Uterus (tissue), 3 donors: ENCODE measurements at regions not wholly inside any gene's neighbourhood (a gene's known extent, or its start where the extent isn't known, plus 50 kb on each side); places are given as distances from the start of the nearest gene placed in this dataset.

Source experiments
- DNase-seq, 2 donors: peaks; one replicate each; pipeline ENCODE4 v3.0.0-alpha.2; 2019 to 2020
- H3K27ac ChIP-seq, 2 donors: fragments of 200-600 bp; sonication (generic); 1 replicate in 1 of 2; 2 replicates in 1 of 2; pipeline ENCODE4 v1.5.1; 2016 to 2018
- H3K27me3 ChIP-seq, 2 donors: fragments of 200-600 bp; sonication (generic); one replicate each; pipeline ENCODE4 v1.5.1; 2018 to 2019; ENCODE audit warnings: control low read depth in 1 of 2
- H3K36me3 ChIP-seq, 2 donors: fragments of 200-600 bp; sonication (generic); one replicate each; pipeline ENCODE4 v1.5.1; 2019; ENCODE audit warnings: control low read depth in 1 of 2
- H3K4me1 ChIP-seq, 2 donors: fragments of 200-600 bp; sonication (generic); one replicate each; pipeline ENCODE4 v1.5.1; 2018 to 2019; ENCODE audit warnings: control low read depth in 1 of 2
- H3K4me3 ChIP-seq, 2 donors: fragments of 200-600 bp; sonication (generic); 1 replicate in 1 of 2; 2 replicates in 1 of 2; pipeline ENCODE4 v1.5.1; 2018 to 2019; ENCODE audit warnings: mild to moderate bottlenecking in 1 of 2
- H3K9me3 ChIP-seq, 2 donors: fragments of 200-600 bp; sonication (generic); one replicate each; pipeline ENCODE4 v1.5.1; 2019; ENCODE audit warnings: control low read depth in 1 of 2
- CTCF ChIP-seq, 4 experiments: fragments of 200-600 bp in 2 of 4; fragments of 450-650 bp in 2 of 4; sonication (generic) in 2 of 4; IDR thresholded peaks; one replicate each; pipeline ENCODE4 v1.5.1; 2016 to 2019; ENCODE audit warnings: antibody characterized with exemption in 4 of 4, mild to moderate bottlenecking in 2 of 4, moderate library complexity in 1 of 4
- POLR2A ChIP-seq, 2 donors: fragments of 450-650 bp; IDR thresholded peaks; one replicate each; pipeline ENCODE4 v1.6.1; 2016; ENCODE audit warnings: antibody characterized with exemption in 2 of 2, mild to moderate bottlenecking in 1 of 2, moderate library complexity in 1 of 2
- intact Hi-C: fragments of 100-400 bp; cut with DNase I; formaldehyde crosslinking; loops from one replicate; pipeline ENCODE4 v1.15.1; 2023; ENCODE audit warnings: low total_unique reads
- donor health status: DM: yes; HTN: yes; CAD: no.

DNA sequence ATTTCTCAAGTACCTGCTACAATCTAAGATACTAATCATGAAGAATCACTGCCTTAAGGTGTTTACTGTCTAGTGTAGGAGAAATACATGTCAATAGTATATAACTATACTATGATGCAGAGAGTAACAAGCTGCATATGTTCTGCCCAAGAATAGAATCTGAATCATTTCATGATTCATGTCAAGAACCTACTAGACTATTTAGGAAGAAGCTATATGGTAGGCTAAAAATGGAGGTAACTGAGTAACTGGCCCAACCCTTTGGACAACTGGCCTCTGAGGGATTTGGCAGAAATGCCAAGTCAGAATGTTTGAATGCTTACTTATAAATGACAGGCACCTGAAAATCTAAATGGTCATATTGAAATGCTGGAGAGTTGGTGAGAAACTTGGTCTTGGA, 59.9 kb upstream of the DGKG start:
- Histone ChIP-seq H3K27ac (no peak overlapping the region), H3K36me3 (no peaks in the 10 kb centered on the region), H3K27me3 (no peaks in the 10 kb centered on the region), H3K9me3 (no peaks in the 10 kb centered on the region), H3K4me1 (no peaks in the 10 kb centered on the region), H3K4me3 (no peak overlapping the region)
- no peak for DNase-seq
- intact Hi-C loops, result no loop called here
- no peak for TF ChIP-seq POLR2A (IDR thresholded peaks at IDR 0.05)
- no peak for TF ChIP-seq CTCF (IDR thresholded peaks at IDR 0.05)

- Histone ChIP-seq H3K4me1 (no peaks in the 10 kb centered on the region), H3K36me3 (no peaks in the 10 kb centered on the region), H3K27ac (no peak overlapping the region), H3K9me3 (no peaks in the 10 kb centered on the region), H3K27me3 (no peaks in the 10 kb centered on the region), H3K4me3 (no peak overlapping the region)
- TF ChIP-seq POLR2A (IDR thresholded peaks at IDR 0.05) (no peak), CTCF (IDR thresholded peaks at IDR 0.05) (no peak)
- intact Hi-C loops, result no loop called here
- DNase-seq, result no peak
Measured at GRCh38 chr3:186418671-186419145, 56.7 kb upstream of the DGKG start.

GRCh38 chr3:186417791-186418190, 55.8 kb upstream of the DGKG start:
- H3K4me1 ChIP-seq, result no peaks in the 10 kb centered on the region
- H3K9me3 ChIP-seq, result no peaks in the 10 kb centered on the region
- no peak for DNase-seq
- H3K27me3 ChIP-seq, result no peaks in the 10 kb centered on the region
- no peaks in the 10 kb centered on the region for H3K36me3 ChIP-seq
- H3K4me3 ChIP-seq, result no peak overlapping the region
- TF ChIP-seq CTCF (IDR thresholded peaks at IDR 0.05) (no peak), POLR2A (IDR thresholded peaks at IDR 0.05) (no peak)
- no peak overlapping the region for H3K27ac ChIP-seq
- intact Hi-C loops, result no loop called here

- intact Hi-C loops, result no loop called here
- H3K36me3 ChIP-seq, result no peaks in the 10 kb centered on the region
- no peaks in the 10 kb centered on the region for H3K4me1 ChIP-seq
- peak overlapping the region; percentile 62 to 68 for H3K27ac ChIP-seq
- no peak overlapping the region for H3K4me3 ChIP-seq
- TF ChIP-seq CTCF (IDR thresholded peaks at IDR 0.05), result no peak
- no peak for TF ChIP-seq POLR2A (IDR thresholded peaks at IDR 0.05)
- no peaks in the 10 kb centered on the region for H3K27me3 ChIP-seq
- H3K9me3 ChIP-seq, result no peaks in the 10 kb centered on the region
- peak; percentile 42 to 52 for DNase-seq
Measured at GRCh38 chr3:186414735-186415419, 52.8 kb upstream of the DGKG start.

GRCh38 chr3:186413615-186414415, 51.8 kb upstream of the DGKG start:
- no peak for TF ChIP-seq CTCF (IDR thresholded peaks at IDR 0.05)
- peak overlapping the region; percentile 10 to 28 for H3K4me3 ChIP-seq
- intact Hi-C loops, result no loop called here
- DNase-seq, result peak; percentile 63 to 65
- no peaks in the 10 kb centered on the region for H3K27me3 ChIP-seq
- no peaks in the 10 kb centered on the region for H3K4me1 ChIP-seq
- H3K27ac ChIP-seq, result peak overlapping the region; percentile 36 to 68
- no peaks in the 10 kb centered on the region for H3K9me3 ChIP-seq
- no peaks in the 10 kb centered on the region for H3K36me3 ChIP-seq
